ENCODE measurements at regions not wholly inside any gene's neighbourhood (a gene's known extent, or its start where the extent isn't known, plus 50 kb on each side); places are given as distances from the start of the nearest gene placed in this dataset.
"Not testable (repeated sequence)": the region's sequence is repeated elsewhere in the genome, so short reads cannot be mapped to it uniquely, and the experiment has no call there.

GRCh38 chr11:24384240-24384639 lies 112.6 kb upstream of the LUZP2 start:
- no peak for DNase-seq (ENCODE audit: low spot score)

- DNase-seq (ENCODE audit: low spot score): no peak
Measured at GRCh38 chr11:24386546-24387397, 110.1 kb upstream of the LUZP2 start.

GRCh38 chr11:24389575-24389974 lies 107.3 kb upstream of the LUZP2 start:
- no peak for DNase-seq (ENCODE audit: low spot score)

GRCh38 chr11:24390016-24390415 lies 106.8 kb upstream of the LUZP2 start:
- no peak for DNase-seq (ENCODE audit: low spot score)

GRCh38 chr11:24390762-24391161 lies 106.1 kb upstream of the LUZP2 start:
- DNase-seq (ENCODE audit: low spot score): no peak

- no peak for DNase-seq (ENCODE audit: low spot score)
Measured at GRCh38 chr11:24391167-24391566, 105.7 kb upstream of the LUZP2 start.

GRCh38 chr11:24400059-24400665 lies 96.7 kb upstream of the LUZP2 start:
- DNase-seq (ENCODE audit: low spot score): no peak

- DNase-seq (ENCODE audit: low spot score): no peak
Measured at GRCh38 chr11:24406389-24406788, 90.5 kb upstream of the LUZP2 start.

GRCh38 chr11:24406980-24407379 lies 89.9 kb upstream of the LUZP2 start:
- DNase-seq (ENCODE audit: low spot score): no peak

- no peak for DNase-seq (ENCODE audit: low spot score)
Measured at GRCh38 chr11:24407733-24408132, 89.1 kb upstream of the LUZP2 start.

GRCh38 chr11:24408202-24408601 lies 88.7 kb upstream of the LUZP2 start:
- no peak for DNase-seq (ENCODE audit: low spot score)

GRCh38 chr11:24411791-24412190 lies 85.1 kb upstream of the LUZP2 start:
- DNase-seq (ENCODE audit: low spot score): no peak

- DNase-seq (ENCODE audit: low spot score): no peak
Measured at GRCh38 chr11:24412722-24413121, 84.1 kb upstream of the LUZP2 start.

- no peak for DNase-seq (ENCODE audit: low spot score)
Measured at GRCh38 chr11:24413391-24413790, 83.5 kb upstream of the LUZP2 start.

GRCh38 chr11:24415955-24416636 lies 80.8 kb upstream of the LUZP2 start:
- not testable (repeated sequence) for DNase-seq (ENCODE audit: low spot score)

GRCh38 chr11:24421766-24422165 lies 75.1 kb upstream of the LUZP2 start:
- no peak for DNase-seq (ENCODE audit: low spot score)

- no peak for DNase-seq (ENCODE audit: low spot score)
Measured at GRCh38 chr11:24422376-24422775, 74.5 kb upstream of the LUZP2 start.

GRCh38 chr11:24437123-24437522 lies 59.7 kb upstream of the LUZP2 start:
- DNase-seq (ENCODE audit: low spot score): no peak

Data from hematopoietic multipotent progenitor cell treated with erythropoietin and hydrocortisone succinate and interleukin-3 and kit ligand, for 15 days (in vitro differentiated cells).